ENCODE measurements at regions not wholly inside any gene's neighbourhood (a gene's known extent, or its start where the extent isn't known, plus 50 kb on each side); places are given as distances from the start of the nearest gene placed in this dataset.
"Not testable (repeated sequence)": the region's sequence is repeated elsewhere in the genome, so short reads cannot be mapped to it uniquely, and the experiment has no call there.

DNA sequence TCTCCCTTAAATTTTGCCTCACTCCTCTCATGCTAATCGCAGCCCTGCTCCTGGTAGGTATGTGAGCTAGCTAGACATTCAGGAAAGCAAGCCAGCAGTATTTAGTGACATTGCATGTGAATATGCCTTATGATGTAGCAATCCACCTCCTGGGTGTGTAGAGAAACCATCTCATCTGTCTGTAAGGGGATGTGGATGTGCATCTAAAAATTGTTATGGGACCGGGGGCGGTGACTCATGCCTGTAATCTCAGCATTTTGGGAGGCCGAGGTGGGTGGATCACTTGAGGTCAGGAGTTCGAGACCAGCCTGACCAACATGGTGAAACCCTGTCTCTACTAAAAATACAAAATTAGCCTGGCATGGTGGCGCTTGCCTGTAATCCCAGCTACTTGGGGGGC lies 60.1 kb upstream of the KIT start:
- H3K27ac ChIP-seq (ENCODE audit: low read depth, low read length); H2BK12ac ChIP-seq (ENCODE audit: low read depth, low read length); H2BK20ac ChIP-seq (ENCODE audit: low read length); H3K79me1 ChIP-seq (ENCODE audit: low read depth, low read length); H3K18ac ChIP-seq (ENCODE audit: extremely low read depth, low read length); H3K4me2 ChIP-seq (ENCODE audit: insufficient read depth in 1 of 2, low read depth in 2 of 2, low read length in 2 of 2); H3K9ac ChIP-seq (replicated peaks in 1 of 4; ENCODE audit: extremely low read depth in 1 of 4, low read depth in 3 of 4, low read length in 3 of 4); H2BK5ac ChIP-seq (ENCODE audit: low read depth, low read length); H2AK5ac ChIP-seq (ENCODE audit: low read depth, low read length); H2BK120ac ChIP-seq (replicated peaks; ENCODE audit: low read depth, low read length); H3K27me3 ChIP-seq (replicated peaks in 1 of 4; ENCODE audit: control insufficient read depth in 3 of 4, extremely low read depth in 1 of 4, insufficient read depth in 3 of 4, low read length in 3 of 4); H3K23me2 ChIP-seq (ENCODE audit: low read depth, low read length); H3K36me3 ChIP-seq (ENCODE audit: control insufficient read depth in 2 of 4, insufficient read depth in 4 of 4, low read length in 3 of 4); H4K5ac ChIP-seq (ENCODE audit: insufficient read length, low read depth, low read length); H2AFZ ChIP-seq (ENCODE audit: low read length); H3K4me3 ChIP-seq (ENCODE audit: extremely low read depth in 1 of 4, insufficient read depth in 2 of 4, low read depth in 3 of 4, low read length in 4 of 4); H3K4me1 ChIP-seq (replicated peaks in 1 of 4; ENCODE audit: control insufficient read depth in 3 of 4, insufficient read depth in 4 of 4, low read length in 3 of 4); POLR2A ChIA-PET (ENCODE audit: partially characterized antibody); H3K9me3 ChIP-seq (ENCODE audit: insufficient read depth in 2 of 2, low read depth in 1 of 2, low read length in 1 of 2); H3K14ac ChIP-seq (ENCODE audit: insufficient read length); DNase-seq (ENCODE audit: low read depth in 1 of 2, low spot score in 2 of 2); H3K56ac ChIP-seq (replicated peaks; ENCODE audit: insufficient read length, low read depth, low read length); H4K8ac ChIP-seq (ENCODE audit: extremely low read depth, insufficient read depth, low read length); H3K4ac ChIP-seq (replicated peaks; ENCODE audit: insufficient read length, low read depth, low read length); H4K91ac ChIP-seq (replicated peaks; ENCODE audit: insufficient read length, low read length); H2BK15ac ChIP-seq (ENCODE audit: low read length); H3K79me2 ChIP-seq (ENCODE audit: control insufficient read depth in 1 of 2, insufficient read depth in 2 of 2, low read length in 2 of 2); H4K20me1 ChIP-seq (replicated peaks in 1 of 2; ENCODE audit: control insufficient read depth in 1 of 2, insufficient read depth in 2 of 2, low read length in 2 of 2); FAIRE-seq; H3K23ac ChIP-seq (ENCODE audit: insufficient read length): not testable (repeated sequence)
- 97% methylated on average over 6 of the region's 6 CpGs; no CpG with 5 or more reads in 1 of the 2 experiments for WGBS, 2 experiments (ENCODE audit: extremely low coverage in 1 of 2, insufficient coverage in 1 of 2, insufficient read length in 1 of 2, insufficient replicate concordance in 2 of 2, low coverage in 1 of 2, low lambda C conversion rate in 2 of 2, missing lambda C conversion rate in 1 of 2)
- CTCF ChIA-PET (ENCODE audit: partially characterized antibody): interaction anchor here (0.8 kb wide), 1 partner anchor 279 kb away, joined by 3 read pairs; no protein-coding TSS in a partner anchor

DNA sequence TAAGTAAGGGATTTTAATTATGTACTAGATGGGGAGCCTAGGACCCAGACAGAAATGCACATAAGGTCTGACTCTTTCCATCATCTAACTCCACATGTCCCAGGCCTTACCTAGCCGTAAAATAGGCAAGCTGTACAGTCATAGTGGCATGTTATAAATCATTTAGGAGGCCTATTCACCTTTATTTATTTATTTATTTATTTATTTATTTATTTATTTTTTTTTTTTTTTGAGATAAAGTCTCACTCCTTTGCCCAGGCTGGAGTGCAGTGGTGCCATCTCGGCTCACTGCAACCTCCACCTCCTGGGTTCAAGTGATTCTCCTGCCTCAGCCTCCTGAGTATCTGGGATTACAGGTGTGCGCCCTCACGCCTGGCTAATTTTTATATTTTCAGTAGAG lies 55.6 kb upstream of the KIT start:
- H4K91ac ChIP-seq (replicated peaks; ENCODE audit: insufficient read length, low read length); H2BK12ac ChIP-seq (ENCODE audit: low read depth, low read length); H3K79me2 ChIP-seq (ENCODE audit: control insufficient read depth in 1 of 2, insufficient read depth in 2 of 2, low read length in 2 of 2); H3K4ac ChIP-seq (replicated peaks; ENCODE audit: insufficient read length, low read depth, low read length); POLR2A ChIA-PET (ENCODE audit: partially characterized antibody); H2AK5ac ChIP-seq (ENCODE audit: low read depth, low read length); H2BK5ac ChIP-seq (ENCODE audit: low read depth, low read length); H2BK120ac ChIP-seq (replicated peaks; ENCODE audit: low read depth, low read length); H3K56ac ChIP-seq (replicated peaks; ENCODE audit: insufficient read length, low read depth, low read length); H4K5ac ChIP-seq (ENCODE audit: insufficient read length, low read depth, low read length); H3K79me1 ChIP-seq (ENCODE audit: low read depth, low read length); H3K4me2 ChIP-seq (ENCODE audit: insufficient read depth in 1 of 2, low read depth in 2 of 2, low read length in 2 of 2); H4K20me1 ChIP-seq (replicated peaks in 1 of 2; ENCODE audit: control insufficient read depth in 1 of 2, insufficient read depth in 2 of 2, low read length in 2 of 2); H2AFZ ChIP-seq (ENCODE audit: low read length); H3K4me3 ChIP-seq (ENCODE audit: extremely low read depth in 1 of 4, insufficient read depth in 2 of 4, low read depth in 3 of 4, low read length in 4 of 4); H3K9me3 ChIP-seq (ENCODE audit: insufficient read depth in 2 of 2, low read depth in 1 of 2, low read length in 1 of 2); H3K27ac ChIP-seq (ENCODE audit: low read depth, low read length); H3K9ac ChIP-seq (replicated peaks in 1 of 4; ENCODE audit: extremely low read depth in 1 of 4, low read depth in 3 of 4, low read length in 3 of 4); H2BK20ac ChIP-seq (ENCODE audit: low read length); H3K4me1 ChIP-seq (replicated peaks in 1 of 4; ENCODE audit: control insufficient read depth in 3 of 4, insufficient read depth in 4 of 4, low read length in 3 of 4); H3K23ac ChIP-seq (ENCODE audit: insufficient read length); H3K27me3 ChIP-seq (replicated peaks in 1 of 4; ENCODE audit: control insufficient read depth in 3 of 4, extremely low read depth in 1 of 4, insufficient read depth in 3 of 4, low read length in 3 of 4); H4K8ac ChIP-seq (ENCODE audit: extremely low read depth, insufficient read depth, low read length); H2BK15ac ChIP-seq (ENCODE audit: low read length); DNase-seq (ENCODE audit: low read depth in 1 of 2, low spot score in 2 of 2); H3K14ac ChIP-seq (ENCODE audit: insufficient read length); H3K36me3 ChIP-seq (ENCODE audit: control insufficient read depth in 2 of 4, insufficient read depth in 4 of 4, low read length in 3 of 4); FAIRE-seq; H3K18ac ChIP-seq (ENCODE audit: extremely low read depth, low read length); H3K23me2 ChIP-seq (ENCODE audit: low read depth, low read length): not testable (repeated sequence)
- 61% methylated on average over 4 of the region's 4 CpGs; no CpG with 5 or more reads in 1 of the 2 experiments for WGBS, 2 experiments (ENCODE audit: extremely low coverage in 1 of 2, insufficient coverage in 1 of 2, insufficient read length in 1 of 2, insufficient replicate concordance in 2 of 2, low coverage in 1 of 2, low lambda C conversion rate in 2 of 2, missing lambda C conversion rate in 1 of 2)
- CTCF ChIA-PET (ENCODE audit: partially characterized antibody): interaction anchor here (0.6 to 0.9 kb wide), 2 partner anchors 30 to 116 kb away, joined by 3 read pairs; no protein-coding TSS in a partner anchor
